ENCODE measurements at regions not wholly inside any gene's neighbourhood (a gene's known extent, or its start where the extent isn't known, plus 50 kb on each side); places are given as distances from the start of the nearest gene placed in this dataset.

DNA sequence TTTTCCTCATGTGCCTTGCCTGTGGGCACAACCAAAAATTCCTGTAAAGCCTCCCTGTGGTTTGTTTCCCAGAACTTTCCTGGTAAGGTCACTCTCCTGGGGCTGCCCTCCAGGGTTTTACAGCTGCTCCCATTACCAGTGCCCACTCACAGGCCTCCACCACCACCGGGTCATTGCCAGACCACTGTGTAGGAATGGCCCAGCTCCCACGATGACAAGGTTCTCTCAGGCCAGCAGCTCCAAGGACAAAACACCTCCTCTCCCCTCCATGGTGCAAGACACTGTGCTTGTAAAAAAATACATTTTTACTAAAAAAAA is 96.1 kb upstream of the AKIP1 start:
- TF ChIP-seq, protein P1, sequence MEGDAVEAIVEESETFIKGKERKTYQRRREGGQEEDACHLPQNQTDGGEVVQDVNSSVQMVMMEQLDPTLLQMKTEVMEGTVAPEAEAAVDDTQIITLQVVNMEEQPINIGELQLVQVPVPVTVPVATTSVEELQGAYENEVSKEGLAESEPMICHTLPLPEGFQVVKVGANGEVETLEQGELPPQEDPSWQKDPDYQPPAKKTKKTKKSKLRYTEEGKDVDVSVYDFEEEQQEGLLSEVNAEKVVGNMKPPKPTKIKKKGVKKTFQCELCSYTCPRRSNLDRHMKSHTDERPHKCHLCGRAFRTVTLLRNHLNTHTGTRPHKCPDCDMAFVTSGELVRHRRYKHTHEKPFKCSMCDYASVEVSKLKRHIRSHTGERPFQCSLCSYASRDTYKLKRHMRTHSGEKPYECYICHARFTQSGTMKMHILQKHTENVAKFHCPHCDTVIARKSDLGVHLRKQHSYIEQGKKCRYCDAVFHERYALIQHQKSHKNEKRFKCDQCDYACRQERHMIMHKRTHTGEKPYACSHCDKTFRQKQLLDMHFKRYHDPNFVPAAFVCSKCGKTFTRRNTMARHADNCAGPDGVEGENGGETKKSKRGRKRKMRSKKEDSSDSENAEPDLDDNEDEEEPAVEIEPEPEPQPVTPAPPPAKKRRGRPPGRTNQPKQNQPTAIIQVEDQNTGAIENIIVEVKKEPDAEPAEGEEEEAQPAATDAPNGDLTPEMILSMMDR (conservative IDR thresholded peaks at IDR 0.05; ENCODE audit: low read length) = no peak
- TF ChIP-seq EZH2phosphoT487 (IDR thresholded peaks at IDR 0.05; ENCODE audit: borderline replicate concordance) = no peak
